GM06990 (cell line): ENCODE measurements at regions not wholly inside any gene's neighbourhood (a gene's known extent, or its start where the extent isn't known, plus 50 kb on each side); places are given as distances from the start of the nearest gene placed in this dataset.
"Not testable (repeated sequence)": the region's sequence is repeated elsewhere in the genome, so short reads cannot be mapped to it uniquely, and the experiment has no call there.

ENCODE experiments used
- DNase-seq: peaks from one replicate; pipeline ENCODE4 v3.0.0-alpha.2; 2011; ENCODE audit not compliant: insufficient read length; ENCODE audit errors: extremely low read depth
- H3K27me3 ChIP-seq: replicated peaks from 2 replicates; pipeline ENCODE4 v1.6.0; 2011; ENCODE audit warnings: low read length; ENCODE audit not compliant: control insufficient read depth, insufficient read depth
- H3K36me3 ChIP-seq: 2 replicates; pipeline ENCODE4 v1.5.1; 2011; ENCODE audit warnings: low read length; ENCODE audit not compliant: control insufficient read depth, insufficient read depth
- H3K4me3 ChIP-seq: replicated peaks from 2 replicates; pipeline ENCODE4 v1.5.1; 2011; ENCODE audit warnings: low read depth, mild to moderate bottlenecking, control low read depth, low read length
- TF ChIP-seq, protein P1 (sequence below): IDR thresholded peaks from 2 replicates; pipeline ENCODE4 v1.5.1; 2011; ENCODE audit warnings: low read length, control low read depth, mild to moderate bottlenecking, inconsistent platforms; ENCODE audit not compliant: insufficient read depth, poor library complexity, severe bottlenecking

- TF ChIP-seq, protein P1, sequence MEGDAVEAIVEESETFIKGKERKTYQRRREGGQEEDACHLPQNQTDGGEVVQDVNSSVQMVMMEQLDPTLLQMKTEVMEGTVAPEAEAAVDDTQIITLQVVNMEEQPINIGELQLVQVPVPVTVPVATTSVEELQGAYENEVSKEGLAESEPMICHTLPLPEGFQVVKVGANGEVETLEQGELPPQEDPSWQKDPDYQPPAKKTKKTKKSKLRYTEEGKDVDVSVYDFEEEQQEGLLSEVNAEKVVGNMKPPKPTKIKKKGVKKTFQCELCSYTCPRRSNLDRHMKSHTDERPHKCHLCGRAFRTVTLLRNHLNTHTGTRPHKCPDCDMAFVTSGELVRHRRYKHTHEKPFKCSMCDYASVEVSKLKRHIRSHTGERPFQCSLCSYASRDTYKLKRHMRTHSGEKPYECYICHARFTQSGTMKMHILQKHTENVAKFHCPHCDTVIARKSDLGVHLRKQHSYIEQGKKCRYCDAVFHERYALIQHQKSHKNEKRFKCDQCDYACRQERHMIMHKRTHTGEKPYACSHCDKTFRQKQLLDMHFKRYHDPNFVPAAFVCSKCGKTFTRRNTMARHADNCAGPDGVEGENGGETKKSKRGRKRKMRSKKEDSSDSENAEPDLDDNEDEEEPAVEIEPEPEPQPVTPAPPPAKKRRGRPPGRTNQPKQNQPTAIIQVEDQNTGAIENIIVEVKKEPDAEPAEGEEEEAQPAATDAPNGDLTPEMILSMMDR = no peak
- DNase-seq = no peak
These were observed 304.5 kb upstream of the DIPK2B start for GRCh38 chrX:45505214-45505613.

DNA sequence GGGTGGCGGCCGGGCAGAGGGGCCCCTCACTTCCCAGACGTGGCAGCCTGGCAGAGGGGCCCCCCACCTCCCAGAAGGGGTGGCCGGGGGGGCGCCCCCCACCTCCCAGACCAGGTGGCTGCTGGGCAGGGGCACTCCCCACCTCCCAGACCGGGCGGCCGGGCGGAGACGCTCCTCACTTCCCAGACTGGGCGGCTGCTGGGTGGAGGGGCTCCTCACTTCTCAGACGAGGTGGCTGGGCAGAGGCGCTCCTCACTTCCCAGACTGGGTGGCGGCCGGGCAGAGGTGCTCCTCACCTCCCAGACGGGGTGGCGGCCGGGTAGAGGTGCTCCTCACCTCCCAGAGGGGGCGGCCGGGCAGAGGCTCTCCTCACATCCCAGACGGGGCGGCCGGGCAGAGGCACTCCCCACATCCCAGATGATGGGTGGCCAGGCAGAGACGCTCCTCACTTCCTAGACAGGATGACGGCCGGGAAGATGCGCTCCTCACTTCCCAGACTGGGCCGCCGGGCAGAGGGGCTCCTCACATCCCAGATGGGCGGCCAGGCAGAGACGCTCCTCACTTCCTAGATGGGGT, 303.2 kb upstream of the DIPK2B start:
- not testable (repeated sequence) for H3K4me3 ChIP-seq, H3K36me3 ChIP-seq, H3K27me3 ChIP-seq, DNase-seq

More at GRCh38 chrX:45505214-45505613, 304.5 kb upstream of the DIPK2B start:
- Histone ChIP-seq H3K27me3 (no peaks in the 10 kb centered on the region), H3K36me3 (no peaks in the 10 kb centered on the region), H3K4me3 (no peak overlapping the region)

GRCh38 chrX:45502396-45502795, 301.7 kb upstream of the DIPK2B start:
- TF ChIP-seq, protein P1 = no peak
- Histone ChIP-seq H3K4me3 (no peak overlapping the region), H3K36me3 (no peaks in the 10 kb centered on the region), H3K27me3 (no peaks in the 10 kb centered on the region)
- DNase-seq = no peak

DNA sequence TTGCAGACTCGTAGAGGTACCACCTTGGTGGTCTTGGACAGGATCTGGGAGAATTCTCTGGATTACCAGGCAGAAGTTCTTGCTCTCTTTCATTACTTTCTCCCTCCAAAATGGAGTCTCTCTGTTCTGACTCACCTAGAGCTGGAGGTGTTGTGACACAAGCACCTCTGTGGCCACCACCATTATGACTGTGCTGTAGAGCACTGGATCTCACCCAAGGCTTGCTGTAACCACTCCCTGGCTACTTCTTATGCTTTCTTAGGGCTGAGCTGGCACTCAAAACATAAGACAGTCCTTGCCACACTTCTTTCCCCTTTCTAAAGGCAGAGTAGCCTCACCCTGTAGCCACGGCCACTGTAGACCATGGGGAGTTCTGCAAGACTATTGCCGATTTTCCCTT, 296.6 kb upstream of the DIPK2B start:
- no peak for DNase-seq

GRCh38 chrX:45485719-45486118, 285.0 kb upstream of the DIPK2B start:
- H3K36me3 ChIP-seq = no peaks in the 10 kb centered on the region
- TF ChIP-seq, protein P1 = no peak
- no peaks in the 10 kb centered on the region for H3K27me3 ChIP-seq
- no peak for DNase-seq
- no peak overlapping the region for H3K4me3 ChIP-seq

More for the DNA sequence above, 296.6 kb upstream of the DIPK2B start:
- Histone ChIP-seq H3K36me3 (no peaks in the 10 kb centered on the region), H3K27me3 (no peaks in the 10 kb centered on the region), H3K4me3 (no peak overlapping the region)
- TF ChIP-seq, protein P1 = no peak

DNA sequence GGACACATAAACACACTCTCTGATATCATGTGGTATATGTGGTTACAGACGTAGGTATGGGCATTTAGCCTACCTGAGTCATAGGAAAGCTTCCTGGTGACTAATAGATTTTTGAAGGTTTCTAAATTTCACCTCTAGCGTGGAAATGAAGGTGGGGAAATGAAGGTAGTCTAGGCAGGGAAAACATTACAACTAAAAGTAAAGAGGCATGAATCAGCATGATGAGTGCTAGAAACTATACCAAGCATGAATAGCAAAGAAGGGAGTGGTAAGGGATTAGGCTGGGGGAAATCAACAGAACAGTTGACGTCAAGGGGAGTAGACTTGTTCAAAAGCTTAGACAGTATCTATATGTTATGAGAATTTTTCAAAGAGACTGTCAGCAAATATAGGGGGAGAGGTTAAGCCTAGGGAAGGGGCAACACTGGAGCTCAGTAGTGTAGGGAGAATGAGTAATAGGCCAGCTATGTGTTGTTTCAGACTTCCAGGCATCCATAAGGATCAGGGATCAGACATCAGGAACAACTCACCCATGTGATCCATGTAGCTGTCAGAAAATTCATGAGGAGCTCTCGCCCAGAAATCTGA, 279.3 kb upstream of the DIPK2B start:
- TF ChIP-seq, protein P1 = no peak
- no peaks in the 10 kb centered on the region for H3K27me3 ChIP-seq
- no peak overlapping the region for H3K4me3 ChIP-seq
- DNase-seq = no peak
- no peaks in the 10 kb centered on the region for H3K36me3 ChIP-seq
